Right lobe of liver (tissue), 6 donors: ENCODE measurements at regions not wholly inside any gene's neighbourhood (a gene's known extent, or its start where the extent isn't known, plus 50 kb on each side); places are given as distances from the start of the nearest gene placed in this dataset.

Experiments
- ATAC-seq, 4 donors: fragments of 200-7000 bp; cut with Tn5 transposase; one replicate each; pipeline ENCODE4 v1.9.1; 2020; ENCODE audit warnings: mild to moderate bottlenecking in 4 of 4, moderate library complexity in 4 of 4
- DNase-seq, 3 donors: peaks; one replicate each; pipeline ENCODE4 v3.0.0-alpha.2; 2020
- H3K27ac ChIP-seq, 3 donors: fragments of 200-600 bp; one replicate each; pipeline ENCODE4 v1.8.0; 2022
- H3K27me3 ChIP-seq, 2 donors: fragments of 200-600 bp; one replicate each; pipeline ENCODE4 v1.8.0; 2022
- H3K36me3 ChIP-seq, 4 donors: fragments of 200-600 bp; sonication (generic) in 1 of 4; one replicate each; pipeline versions ENCODE4 v1.5.1 to v1.8.0; 2017 to 2022; ENCODE audit warnings: control low read depth in 1 of 4
- H3K4me1 ChIP-seq, 4 donors: fragments of 200-600 bp; sonication (generic) in 1 of 4; one replicate each; pipeline versions ENCODE4 v1.5.1 to v1.8.0; 2017 to 2022; ENCODE audit warnings: control low read depth in 1 of 4
- H3K4me3 ChIP-seq, 3 donors: fragments of 200-600 bp; one replicate each; pipeline ENCODE4 v1.8.0; 2022
- H3K9me3 ChIP-seq, 4 donors: fragments of 200-600 bp; sonication (generic) in 1 of 4; one replicate each; pipeline versions ENCODE4 v1.5.1 to v1.8.0; 2017 to 2022; ENCODE audit warnings: control low read depth in 1 of 4
- POLR2A ChIP-seq: fragments of 450-650 bp; IDR thresholded peaks from one replicate; pipeline ENCODE4 v1.6.1; 2017; ENCODE audit warnings: antibody characterized with exemption, mild to moderate bottlenecking
- WGBS: methylation state at CpG from one replicate; pipeline ENCODE4 v1.1.6; 2018; ENCODE audit warnings: low coverage, low lambda C conversion rate; ENCODE audit not compliant: insufficient coverage; ENCODE audit errors: missing lambda C conversion rate; 5-methylcytosine and 5-hydroxymethylcytosine counted together
- intact Hi-C, 2 donors: fragments of 100-400 bp; cut with DNase I; formaldehyde crosslinking; loops; one replicate each; pipeline versions ENCODE4 v1.11.2 to v1.14.1; 2022
- TF ChIP-seq, protein P1 (sequence below), 4 donors: fragments of 200-600 bp in 3 of 4; fragments of 450-650 bp in 1 of 4; IDR thresholded peaks; one replicate each; pipeline versions ENCODE4 v1.5.1 to v1.8.0; 2016 to 2022; ENCODE audit warnings: antibody characterized with exemption in 4 of 4, mild to moderate bottlenecking in 2 of 4
- donor health status: DM: no; HTN: yes; CAD: no.
- donor health status: DM: no; HTN: no; CAD: no.
- donor health status: DM: no; HTN: no; CAD: no.
- donor health status: DM: no; HTN: yes; CAD: no.
- donor health status: DM: no; HTN: yes; CAD: no.

DNA sequence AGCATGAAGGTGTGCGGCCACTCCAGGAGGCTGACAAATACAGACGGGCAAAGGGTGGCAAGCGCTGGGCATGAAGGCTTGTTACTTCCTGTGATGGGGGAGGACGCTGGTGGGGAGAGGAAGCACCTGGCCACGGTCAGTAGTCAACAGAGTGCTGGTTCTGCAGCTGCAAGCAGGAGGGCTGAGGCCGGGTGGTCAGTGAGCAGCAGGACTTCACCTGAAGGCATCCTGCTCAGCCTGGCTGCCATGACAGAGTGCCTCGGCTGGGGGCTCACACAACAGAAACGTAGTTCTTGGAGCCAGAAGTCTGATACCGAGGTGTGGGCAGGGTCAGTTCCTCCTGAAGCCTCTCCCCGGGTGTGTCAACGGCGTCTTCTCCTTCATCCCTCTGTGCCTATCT is 118.6 kb upstream of the IRX4 start:
- Histone ChIP-seq H3K27me3 (no peaks in the 10 kb centered on the region), H3K27ac (no peak overlapping the region), H3K4me3 (no peak overlapping the region), H3K9me3 (no peaks in the 10 kb centered on the region), H3K36me3 (no peaks in the 10 kb centered on the region), H3K4me1 (no peaks in the 10 kb centered on the region)
- intact Hi-C loops = no loop called here
- WGBS = 53% methylated on average over 7 of the region's 12 CpGs
- ATAC-seq = no peak
- no peak for TF ChIP-seq POLR2A
- no peak for DNase-seq

GRCh38 chr5:2000591-2000990 is 117.9 kb upstream of the IRX4 start:
- H3K4me3 ChIP-seq = no peak overlapping the region
- no peaks in the 10 kb centered on the region for H3K9me3 ChIP-seq
- WGBS = 40% methylated on average over 4 of the region's 12 CpGs
- H3K4me1 ChIP-seq = no peaks in the 10 kb centered on the region
- H3K27ac ChIP-seq = no peak overlapping the region
- DNase-seq (no peak), ATAC-seq (no peak)
- no peaks in the 10 kb centered on the region for H3K27me3 ChIP-seq
- H3K36me3 ChIP-seq = no peaks in the 10 kb centered on the region
- TF ChIP-seq POLR2A = no peak
- TF ChIP-seq, protein P1, sequence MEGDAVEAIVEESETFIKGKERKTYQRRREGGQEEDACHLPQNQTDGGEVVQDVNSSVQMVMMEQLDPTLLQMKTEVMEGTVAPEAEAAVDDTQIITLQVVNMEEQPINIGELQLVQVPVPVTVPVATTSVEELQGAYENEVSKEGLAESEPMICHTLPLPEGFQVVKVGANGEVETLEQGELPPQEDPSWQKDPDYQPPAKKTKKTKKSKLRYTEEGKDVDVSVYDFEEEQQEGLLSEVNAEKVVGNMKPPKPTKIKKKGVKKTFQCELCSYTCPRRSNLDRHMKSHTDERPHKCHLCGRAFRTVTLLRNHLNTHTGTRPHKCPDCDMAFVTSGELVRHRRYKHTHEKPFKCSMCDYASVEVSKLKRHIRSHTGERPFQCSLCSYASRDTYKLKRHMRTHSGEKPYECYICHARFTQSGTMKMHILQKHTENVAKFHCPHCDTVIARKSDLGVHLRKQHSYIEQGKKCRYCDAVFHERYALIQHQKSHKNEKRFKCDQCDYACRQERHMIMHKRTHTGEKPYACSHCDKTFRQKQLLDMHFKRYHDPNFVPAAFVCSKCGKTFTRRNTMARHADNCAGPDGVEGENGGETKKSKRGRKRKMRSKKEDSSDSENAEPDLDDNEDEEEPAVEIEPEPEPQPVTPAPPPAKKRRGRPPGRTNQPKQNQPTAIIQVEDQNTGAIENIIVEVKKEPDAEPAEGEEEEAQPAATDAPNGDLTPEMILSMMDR (IDR thresholded peaks at IDR 0.05) = no peak
- intact Hi-C loops = no loop called here

- Histone ChIP-seq H3K27ac (no peak overlapping the region), H3K4me1 (no peaks in the 10 kb centered on the region), H3K9me3 (no peaks in the 10 kb centered on the region), H3K36me3 (no peaks in the 10 kb centered on the region), H3K4me3 (no peak overlapping the region), H3K27me3 (no peaks in the 10 kb centered on the region)
- 29% methylated on average over 6 of the region's 6 CpGs for WGBS
- no peak for TF ChIP-seq POLR2A
- TF ChIP-seq, protein P1 (IDR thresholded peaks at IDR 0.05) = no peak
- intact Hi-C loops = no loop called here
- no peak for DNase-seq
- no peak for ATAC-seq
These were observed 117.1 kb upstream of the IRX4 start for GRCh38 chr5:1999794-2000193.

DNA sequence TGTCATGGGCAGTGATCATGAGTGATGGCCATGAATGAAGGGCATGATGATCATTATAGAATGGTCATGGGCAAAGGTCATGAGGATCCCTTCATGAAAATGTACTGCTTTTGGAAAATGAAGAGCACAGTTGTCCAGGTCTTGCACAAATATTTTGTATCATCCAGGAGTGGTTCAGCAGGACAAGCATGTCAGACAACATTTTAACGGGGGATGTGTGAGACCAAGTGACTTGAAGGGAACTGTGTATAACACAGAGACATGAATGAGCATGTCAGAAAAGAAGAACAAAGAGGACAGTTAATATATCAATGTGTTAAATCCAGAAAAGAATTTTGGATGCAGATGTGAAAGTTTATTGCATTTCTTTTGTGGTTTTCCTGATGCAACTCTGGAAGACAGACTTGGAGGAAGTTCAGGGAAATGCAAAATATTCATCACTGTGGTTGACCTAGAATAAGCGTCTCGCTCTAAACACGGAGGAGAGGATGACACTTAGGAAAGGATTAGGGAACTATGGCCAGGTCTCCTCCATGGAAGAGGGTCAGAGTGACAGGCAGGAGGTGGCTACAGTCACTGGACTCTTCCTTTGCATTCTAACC is 116.1 kb upstream of the IRX4 start:
- no peak for TF ChIP-seq POLR2A
- TF ChIP-seq, protein P1 (IDR thresholded peaks at IDR 0.05) = no peak
- no peaks in the 10 kb centered on the region for H3K27me3 ChIP-seq
- ATAC-seq (no peak), DNase-seq (no peak)
- no peaks in the 10 kb centered on the region for H3K36me3 ChIP-seq
- no peaks in the 10 kb centered on the region for H3K9me3 ChIP-seq
- no peak overlapping the region for H3K27ac ChIP-seq
- intact Hi-C loops = no loop called here
- WGBS = 30% methylated on average over 4 of the region's 4 CpGs
- no peak overlapping the region for H3K4me3 ChIP-seq
- H3K4me1 ChIP-seq = no peaks in the 10 kb centered on the region

DNA sequence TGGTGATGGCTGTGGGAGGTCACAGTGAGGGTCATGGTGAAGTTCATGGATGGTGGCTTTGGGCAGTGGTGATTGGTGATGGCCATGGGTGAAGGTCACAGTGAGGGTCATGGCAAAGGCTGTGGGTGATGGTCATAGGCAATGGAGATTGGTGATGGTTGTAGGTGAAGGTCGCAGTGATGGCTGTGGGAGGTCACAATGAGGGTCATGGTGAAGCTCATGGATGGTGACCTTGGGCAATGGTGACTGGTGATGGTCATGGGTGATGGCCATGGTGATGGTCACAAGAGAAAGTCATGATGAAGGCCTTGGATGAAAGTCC is 115.6 kb upstream of the IRX4 start:
- Histone ChIP-seq H3K4me3 (no peak overlapping the region), H3K27ac (no peak overlapping the region), H3K9me3 (no peaks in the 10 kb centered on the region), H3K4me1 (no peaks in the 10 kb centered on the region), H3K27me3 (no peaks in the 10 kb centered on the region), H3K36me3 (no peaks in the 10 kb centered on the region)
- WGBS = 40% methylated on average over 1 of the region's 1 CpG
- ATAC-seq (no peak), DNase-seq (no peak)
- intact Hi-C loops = no loop called here
- no peak for TF ChIP-seq POLR2A
- TF ChIP-seq, protein P1 (IDR thresholded peaks at IDR 0.05) = no peak
